ENCODE measurements at regions not wholly inside any gene's neighbourhood (a gene's known extent, or its start where the extent isn't known, plus 50 kb on each side); places are given as distances from the start of the nearest gene placed in this dataset.

DNA sequence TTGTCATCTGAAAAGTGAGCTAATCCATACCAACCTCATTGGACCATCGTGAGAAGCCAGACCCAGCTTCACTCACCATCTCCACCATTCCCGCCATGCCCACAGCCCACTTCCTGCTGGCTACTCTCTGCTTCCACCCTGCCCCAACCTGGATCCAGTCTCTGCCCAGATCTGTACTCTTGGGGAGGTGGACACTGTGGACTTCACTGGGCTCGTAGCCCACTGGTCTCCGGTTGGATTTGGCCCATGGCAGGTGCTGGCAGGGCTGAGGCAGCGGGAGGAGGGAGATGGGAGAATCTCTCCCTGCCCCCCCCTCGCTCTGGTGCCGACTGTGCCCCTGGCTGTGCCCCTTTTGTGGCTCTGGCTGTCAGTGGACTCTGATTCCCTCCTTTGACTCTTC lies 193.8 kb downstream of the ABHD5 start:
- H3K27ac ChIP-seq (ENCODE audit: control insufficient read depth, insufficient read depth, low read length) = no peak overlapping the region
- no peaks in the 10 kb centered on the region for H3K36me3 ChIP-seq (ENCODE audit: control insufficient read depth in 2 of 2, extremely low read depth in 1 of 2, insufficient read depth in 2 of 2, low read length in 2 of 2)
- DNase-seq (ENCODE audit: low read depth, low spot score) (no peak), FAIRE-seq (no peak)
- dilution Hi-C loops (cut with MboI; ENCODE audit: extremely low pct_ligation_motif_present, low sequenced_read_pairs) = no loop called here
- no peak for TF ChIP-seq EZH2 (IDR thresholded peaks at IDR 0.05; ENCODE audit: low read length)
- TF ChIP-seq, protein P1, sequence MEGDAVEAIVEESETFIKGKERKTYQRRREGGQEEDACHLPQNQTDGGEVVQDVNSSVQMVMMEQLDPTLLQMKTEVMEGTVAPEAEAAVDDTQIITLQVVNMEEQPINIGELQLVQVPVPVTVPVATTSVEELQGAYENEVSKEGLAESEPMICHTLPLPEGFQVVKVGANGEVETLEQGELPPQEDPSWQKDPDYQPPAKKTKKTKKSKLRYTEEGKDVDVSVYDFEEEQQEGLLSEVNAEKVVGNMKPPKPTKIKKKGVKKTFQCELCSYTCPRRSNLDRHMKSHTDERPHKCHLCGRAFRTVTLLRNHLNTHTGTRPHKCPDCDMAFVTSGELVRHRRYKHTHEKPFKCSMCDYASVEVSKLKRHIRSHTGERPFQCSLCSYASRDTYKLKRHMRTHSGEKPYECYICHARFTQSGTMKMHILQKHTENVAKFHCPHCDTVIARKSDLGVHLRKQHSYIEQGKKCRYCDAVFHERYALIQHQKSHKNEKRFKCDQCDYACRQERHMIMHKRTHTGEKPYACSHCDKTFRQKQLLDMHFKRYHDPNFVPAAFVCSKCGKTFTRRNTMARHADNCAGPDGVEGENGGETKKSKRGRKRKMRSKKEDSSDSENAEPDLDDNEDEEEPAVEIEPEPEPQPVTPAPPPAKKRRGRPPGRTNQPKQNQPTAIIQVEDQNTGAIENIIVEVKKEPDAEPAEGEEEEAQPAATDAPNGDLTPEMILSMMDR (optimal IDR thresholded peaks at IDR 0.05 in 1 of 3, IDR thresholded peaks at IDR 0.05 in 1 of 3, conservative IDR thresholded peaks at IDR 0.05 in 1 of 3; ENCODE audit: extremely low read depth in 1 of 3, insufficient read depth in 2 of 3, low read length in 3 of 3) = no peak
- no peaks in the 10 kb centered on the region for H3K9me3 ChIP-seq (ENCODE audit: control insufficient read depth, low read depth, low read length)
- no peaks in the 10 kb centered on the region for H3K79me2 ChIP-seq (ENCODE audit: control insufficient read depth, insufficient read depth, low read length)
- H3K9me1 ChIP-seq (ENCODE audit: control insufficient read depth, extremely low read depth, insufficient read depth, low read length) = no peaks in the 10 kb centered on the region
- no peak overlapping the region for H3K4me3 ChIP-seq (ENCODE audit: control insufficient read depth in 2 of 3, extremely low read depth in 1 of 3, insufficient read depth in 2 of 3, low read depth in 1 of 3, low read length in 3 of 3)
- H3K4me2 ChIP-seq (ENCODE audit: control insufficient read depth, extremely low read depth, insufficient read depth, low read depth, low read length) = no peak overlapping the region
- no peaks in the 10 kb centered on the region for H3K4me1 ChIP-seq (ENCODE audit: control insufficient read depth, extremely low read depth, insufficient read depth, low read length)
- no peak overlapping the region for H2AFZ ChIP-seq (ENCODE audit: control insufficient read depth, low read length)
- no peak overlapping the region for H3K9ac ChIP-seq (ENCODE audit: control insufficient read depth, extremely low read depth, insufficient read depth, low read length)
- H4K20me1 ChIP-seq (ENCODE audit: control insufficient read depth, extremely low read depth, insufficient read depth, low read length) = no peaks in the 10 kb centered on the region
- no peaks in the 10 kb centered on the region for H3K27me3 ChIP-seq (ENCODE audit: control insufficient read depth, extremely low read depth, insufficient read depth, low read length)

DNA sequence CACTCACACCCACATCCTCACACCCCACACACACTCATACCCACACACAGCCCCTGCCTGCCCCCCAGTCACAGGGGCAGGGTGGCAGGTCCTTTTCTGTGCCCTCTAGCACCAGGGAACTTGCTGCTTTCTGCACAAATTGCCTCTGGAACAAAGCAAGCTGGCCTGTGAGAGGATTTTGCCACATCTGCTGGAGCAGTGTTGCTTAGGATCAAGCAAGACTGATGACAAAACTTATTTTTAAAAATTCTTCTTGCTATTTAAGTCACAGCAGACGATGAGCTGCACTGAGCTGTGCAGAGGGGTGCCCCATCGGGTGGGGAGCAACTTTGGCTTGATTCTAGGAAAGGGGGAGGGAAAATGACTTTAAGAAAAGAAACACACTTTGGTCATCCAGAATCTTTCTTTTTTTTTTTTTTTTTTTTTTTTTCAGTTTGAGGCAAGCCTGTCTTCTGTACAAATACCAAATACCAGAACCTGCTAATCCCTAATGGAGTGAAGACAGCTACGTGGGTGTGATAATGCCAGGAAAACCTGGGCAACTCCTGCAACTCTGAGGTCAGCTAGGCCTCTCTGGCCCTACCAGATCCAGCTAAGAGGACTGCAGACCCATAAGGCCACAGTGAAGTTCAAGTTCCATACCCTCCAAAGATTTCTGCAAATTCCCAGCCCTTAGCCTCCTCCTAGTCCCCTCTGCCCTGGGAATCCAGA lies 195.3 kb downstream of the ABHD5 start:
- DNase-seq (ENCODE audit: low read depth, low spot score) (no peak), FAIRE-seq (no peak)
- Histone ChIP-seq H3K4me2 (ENCODE audit: control insufficient read depth, extremely low read depth, insufficient read depth, low read depth, low read length) (no peak overlapping the region), H3K27ac (ENCODE audit: control insufficient read depth, insufficient read depth, low read length) (no peak overlapping the region), H3K9me1 (ENCODE audit: control insufficient read depth, extremely low read depth, insufficient read depth, low read length) (no peaks in the 10 kb centered on the region), H3K79me2 (ENCODE audit: control insufficient read depth, insufficient read depth, low read length) (no peaks in the 10 kb centered on the region), H3K36me3 (ENCODE audit: control insufficient read depth in 2 of 2, extremely low read depth in 1 of 2, insufficient read depth in 2 of 2, low read length in 2 of 2) (no peaks in the 10 kb centered on the region), H3K9me3 (ENCODE audit: control insufficient read depth, low read depth, low read length) (no peaks in the 10 kb centered on the region), H3K4me3 (ENCODE audit: control insufficient read depth in 2 of 3, extremely low read depth in 1 of 3, insufficient read depth in 2 of 3, low read depth in 1 of 3, low read length in 3 of 3) (no peak overlapping the region), H3K4me1 (ENCODE audit: control insufficient read depth, extremely low read depth, insufficient read depth, low read length) (no peaks in the 10 kb centered on the region), H4K20me1 (ENCODE audit: control insufficient read depth, extremely low read depth, insufficient read depth, low read length) (no peaks in the 10 kb centered on the region), H3K9ac (ENCODE audit: control insufficient read depth, extremely low read depth, insufficient read depth, low read length) (no peak overlapping the region), H2AFZ (ENCODE audit: control insufficient read depth, low read length) (no peak overlapping the region), H3K27me3 (ENCODE audit: control insufficient read depth, extremely low read depth, insufficient read depth, low read length) (no peaks in the 10 kb centered on the region)
- dilution Hi-C loops (cut with MboI; ENCODE audit: extremely low pct_ligation_motif_present, low sequenced_read_pairs) = no loop called here
- TF ChIP-seq, protein P1 (optimal IDR thresholded peaks at IDR 0.05 in 1 of 3, IDR thresholded peaks at IDR 0.05 in 1 of 3, conservative IDR thresholded peaks at IDR 0.05 in 1 of 3; ENCODE audit: extremely low read depth in 1 of 3, insufficient read depth in 2 of 3, low read length in 3 of 3) = no peak
- no peak for TF ChIP-seq EZH2 (IDR thresholded peaks at IDR 0.05; ENCODE audit: low read length)

Data from keratinocyte (primary cell).